ENCODE measurements at regions not wholly inside any gene's neighbourhood (a gene's known extent, or its start where the extent isn't known, plus 50 kb on each side); places are given as distances from the start of the nearest gene placed in this dataset.
A peak's percentile ranks its signal among the peaks of the same experiment; 100 is the strongest.
"Not testable (repeated sequence)": the region's sequence is repeated elsewhere in the genome, so short reads cannot be mapped to it uniquely, and the experiment has no call there.

DNA sequence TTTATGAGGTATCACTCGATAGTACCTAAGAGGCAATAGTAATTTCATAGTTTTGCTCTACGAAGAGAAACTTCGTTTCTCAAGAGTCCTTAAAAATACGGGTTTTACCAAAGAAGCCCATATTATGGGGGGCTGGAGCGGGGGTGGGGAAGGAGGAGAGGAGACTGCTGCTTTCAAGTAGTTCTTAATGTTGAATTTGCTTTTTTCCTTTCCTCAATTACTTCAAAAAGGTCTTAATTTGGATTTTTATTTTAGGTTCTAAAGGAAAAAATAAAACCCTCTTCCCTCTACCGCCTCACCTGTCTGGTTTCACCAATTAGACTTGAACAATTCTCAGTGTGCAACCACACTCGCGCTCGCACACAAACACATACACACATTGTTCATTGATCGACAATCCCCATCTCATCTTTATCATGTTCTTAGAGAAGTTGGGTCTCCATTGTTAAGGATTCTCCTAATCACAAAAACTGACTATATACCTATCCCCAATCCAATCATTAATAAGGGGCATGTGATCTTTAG, 97.2 kb downstream of the HFE start:
- TF ChIP-seq SPI1 (IDR thresholded peaks at IDR 0.05; ENCODE audit: low read depth, low read length) (no peak), TAF1 (IDR thresholded peaks at IDR 0.05; ENCODE audit: low read depth, low read length) (no peak)
- peak; percentile 5 for FAIRE-seq
- no peak for DNase-seq (ENCODE audit: insufficient read length, low spot score)

DNA sequence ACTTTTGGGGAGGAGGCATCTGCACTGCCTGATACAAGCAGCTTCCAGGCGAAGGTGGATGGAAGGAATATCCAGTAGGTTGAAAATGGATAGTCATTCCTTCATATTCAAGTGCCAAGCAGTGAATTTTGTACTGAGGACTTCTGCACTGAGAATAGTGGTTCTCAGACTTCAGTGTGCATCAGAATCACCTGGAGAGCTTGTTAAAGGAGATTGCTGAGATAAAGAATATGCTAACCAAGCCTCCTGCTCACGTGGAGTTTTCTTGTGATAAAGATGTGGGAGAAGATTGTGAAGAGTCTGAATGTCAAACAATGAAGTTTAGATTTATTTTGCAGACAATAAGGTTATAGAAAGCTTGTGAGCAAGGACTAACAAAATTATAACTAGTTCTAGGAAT, 97.8 kb downstream of the HFE start:
- no peak for DNase-seq (ENCODE audit: insufficient read length, low spot score)
- peak; percentile 56 for FAIRE-seq
- no peak for TF ChIP-seq SPI1 (IDR thresholded peaks at IDR 0.05; ENCODE audit: low read depth, low read length)
- TF ChIP-seq TAF1 (IDR thresholded peaks at IDR 0.05; ENCODE audit: low read depth, low read length): no peak

DNA sequence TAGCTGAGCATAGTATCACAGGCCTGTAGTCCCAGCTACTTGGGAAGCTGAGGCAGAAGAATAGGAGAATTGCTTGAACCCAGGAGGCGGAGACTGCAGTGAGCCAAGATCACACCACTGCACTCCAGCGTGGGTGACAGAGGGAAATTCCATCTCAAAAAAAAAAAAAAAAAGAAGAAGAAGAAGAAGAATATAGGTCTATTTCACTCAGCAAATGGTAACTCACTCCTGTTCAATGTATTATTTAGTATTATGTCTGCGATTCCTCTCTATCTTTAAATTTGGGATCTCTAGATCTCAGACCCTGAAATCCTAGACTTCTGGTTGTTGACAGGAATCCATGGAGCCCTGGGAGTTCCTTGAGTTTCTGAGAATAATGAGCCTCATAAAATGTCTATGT, 98.6 kb downstream of the HFE start:
- TF ChIP-seq POU2F2 (IDR thresholded peaks at IDR 0.05; ENCODE audit: low read depth, low read length): no peak

DNA sequence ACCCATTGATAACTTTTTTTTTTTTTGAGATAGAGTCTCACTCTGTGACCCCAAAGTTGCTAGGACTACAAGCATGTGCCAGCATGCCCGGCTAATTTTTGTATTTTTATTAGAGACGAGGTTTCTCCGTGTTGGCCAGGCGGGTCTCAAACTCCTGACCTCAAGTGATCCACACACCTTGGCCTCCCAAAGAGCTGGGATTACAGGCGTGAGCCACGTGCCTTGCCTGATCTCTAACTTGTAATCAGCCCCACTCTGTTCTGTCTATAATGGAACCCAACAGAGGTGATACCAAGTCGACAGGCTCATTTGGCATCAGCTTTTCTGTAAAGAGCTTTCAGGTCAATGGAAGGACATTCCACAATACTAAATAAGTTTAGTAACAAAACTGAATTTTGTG, 99.4 kb downstream of the HFE start:
- no peak for TF ChIP-seq PAX5 (IDR thresholded peaks at IDR 0.05; ENCODE audit: insufficient read depth, low read length, severe bottlenecking)
- DNase-seq (ENCODE audit: insufficient read length, low spot score) (no peak), FAIRE-seq (no peak)

More for the DNA sequence above, 98.6 kb downstream of the HFE start:
- FAIRE-seq: no peak
- DNase-seq (ENCODE audit: insufficient read length, low spot score): no peak

DNA sequence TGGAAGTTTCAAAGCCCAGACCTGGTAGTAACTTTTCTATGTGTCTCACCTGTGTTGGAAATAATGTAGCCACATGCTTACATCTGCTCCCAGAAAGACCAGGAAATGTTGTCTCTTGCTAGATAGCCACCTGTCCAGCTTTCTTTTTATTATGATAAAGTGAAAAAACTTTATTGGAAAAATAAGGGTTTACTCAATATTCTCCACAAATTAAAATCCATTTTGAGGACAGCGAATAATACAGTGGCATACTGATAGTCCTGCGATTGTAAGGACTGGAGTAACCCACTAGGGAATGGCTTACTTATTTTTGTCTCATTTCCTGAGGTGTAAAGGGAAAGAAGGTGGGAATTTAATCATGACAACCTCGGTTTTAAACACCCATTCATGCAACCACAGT, 100.1 kb downstream of the HFE start:
- FAIRE-seq (no peak), DNase-seq (ENCODE audit: insufficient read length, low spot score) (no peak)
- TF ChIP-seq POLR2A (IDR thresholded peaks at IDR 0.05; ENCODE audit: low read depth, low read length) (no peak), POLR2AphosphoS5 (IDR thresholded peaks at IDR 0.05; ENCODE audit: low read depth, low read length) (no peak), SPI1 (IDR thresholded peaks at IDR 0.05; ENCODE audit: low read depth, low read length) (no peak), POU2F2 (IDR thresholded peaks at IDR 0.05; ENCODE audit: low read depth, low read length) (no peak), TAF1 (IDR thresholded peaks at IDR 0.05; ENCODE audit: low read depth, low read length) (no peak), PAX5 (IDR thresholded peaks at IDR 0.05; ENCODE audit: insufficient read depth, low read length, severe bottlenecking) (no peak)

DNA sequence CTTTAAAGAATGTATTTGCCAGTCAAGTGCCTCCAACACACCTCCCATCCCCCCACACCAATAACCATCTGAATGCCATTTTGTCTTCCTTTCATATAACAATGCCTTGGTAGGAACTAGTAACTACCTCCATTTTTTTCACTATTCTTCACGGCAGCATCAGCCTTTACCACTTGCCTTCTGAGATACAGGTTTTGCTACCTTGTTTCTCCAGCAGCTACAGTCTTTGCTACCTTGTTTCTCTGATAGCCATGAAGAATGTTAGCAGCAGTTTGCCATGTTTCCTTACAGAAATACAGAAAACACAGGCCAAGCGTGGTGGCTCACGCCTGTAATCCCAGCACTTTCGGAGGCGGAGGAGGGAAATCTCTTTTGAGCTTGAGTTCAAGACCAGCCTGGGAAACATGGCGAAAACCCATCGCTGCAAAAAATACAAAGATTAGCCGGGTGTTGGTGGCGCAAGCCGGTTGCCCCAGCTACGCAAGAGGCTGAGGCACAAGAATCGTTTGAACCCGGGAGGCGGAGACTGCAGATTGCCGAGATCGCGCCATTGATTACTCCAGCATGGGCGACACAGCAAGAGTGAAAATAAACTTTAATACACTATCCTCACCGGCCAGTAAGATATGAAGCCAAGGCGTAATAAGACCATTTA, 100.9 kb downstream of the HFE start:
- FAIRE-seq (peak; percentile 48), DNase-seq (ENCODE audit: insufficient read length, low spot score) (no peak)
- TF ChIP-seq TAF1 (IDR thresholded peaks at IDR 0.05; ENCODE audit: low read depth, low read length) (no peak), POLR2AphosphoS5 (IDR thresholded peaks at IDR 0.05; ENCODE audit: low read depth, low read length) (no peak), PAX5 (IDR thresholded peaks at IDR 0.05; ENCODE audit: insufficient read depth, low read length, severe bottlenecking) (no peak), POLR2A (IDR thresholded peaks at IDR 0.05; ENCODE audit: low read depth, low read length) (no peak), POU2F2 (IDR thresholded peaks at IDR 0.05; ENCODE audit: low read depth, low read length) (no peak), SPI1 (IDR thresholded peaks at IDR 0.05; ENCODE audit: low read depth, low read length) (no peak)

DNA sequence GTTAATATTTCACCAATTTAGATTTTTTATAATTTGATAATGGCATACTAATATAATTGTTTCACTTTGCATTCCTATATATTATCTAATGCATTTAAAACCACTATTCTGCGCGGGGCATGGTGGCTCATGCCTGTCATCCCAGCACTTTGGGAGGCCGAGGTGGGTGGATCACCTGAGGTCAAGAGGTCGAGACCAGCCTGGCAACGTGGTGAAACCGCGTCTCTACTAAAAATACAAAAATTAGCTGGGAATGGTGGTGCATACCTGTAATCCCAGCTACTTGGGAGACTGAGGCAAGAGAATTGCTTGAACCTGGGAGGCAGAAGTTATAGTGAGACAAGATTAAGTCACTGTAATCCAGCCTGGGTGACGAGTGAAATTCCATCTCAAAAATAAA, 104.3 kb downstream of the HFE start:
- DNase-seq (ENCODE audit: insufficient read length, low spot score); FAIRE-seq: not testable (repeated sequence)

DNA sequence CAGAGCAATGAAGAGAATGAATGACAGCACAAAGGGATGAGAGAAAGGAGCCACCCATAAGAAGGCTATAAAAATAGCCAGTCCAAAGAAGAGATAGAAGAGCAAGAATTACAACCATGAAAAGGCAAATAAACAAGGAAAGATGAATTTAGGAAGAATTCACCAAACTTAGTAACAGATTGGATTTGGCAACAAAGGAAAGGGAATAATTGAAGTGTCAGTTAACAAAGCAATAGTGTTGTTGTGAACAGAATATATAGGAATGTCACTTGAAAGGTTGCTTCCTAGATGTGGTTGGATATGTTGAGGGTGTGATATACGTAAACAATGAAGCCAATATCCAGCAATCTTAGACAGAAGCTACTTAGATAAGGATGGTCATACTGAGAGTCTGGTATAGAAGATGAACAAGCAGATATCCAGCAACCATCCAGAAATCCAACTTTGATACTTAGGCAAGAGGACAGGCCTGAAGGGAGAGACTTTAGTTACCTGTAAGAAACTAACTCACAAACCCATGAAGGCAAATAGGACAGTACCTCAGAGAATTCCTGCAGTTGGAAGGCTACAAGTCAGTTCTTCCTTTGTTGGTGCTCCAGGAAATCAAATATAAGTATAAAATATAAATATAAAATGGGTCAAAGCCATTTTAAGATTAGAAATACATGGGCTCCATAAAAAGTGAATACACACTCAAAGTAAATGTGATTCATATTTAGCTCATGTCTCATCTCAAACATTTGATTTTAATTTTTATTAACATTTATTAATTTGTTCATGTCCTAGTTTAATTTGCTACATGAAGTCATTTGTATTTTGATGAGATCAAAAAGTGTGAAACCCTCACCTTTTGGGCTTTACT, 106.5 kb downstream of the HFE start:
- TF ChIP-seq POU2F2 (IDR thresholded peaks at IDR 0.05; ENCODE audit: low read depth, low read length) (no peak), POLR2AphosphoS5 (IDR thresholded peaks at IDR 0.05; ENCODE audit: low read depth, low read length) (no peak), POLR2A (IDR thresholded peaks at IDR 0.05; ENCODE audit: low read depth, low read length) (no peak), SPI1 (IDR thresholded peaks at IDR 0.05; ENCODE audit: low read depth, low read length) (no peak), TAF1 (IDR thresholded peaks at IDR 0.05; ENCODE audit: low read depth, low read length) (no peak), PAX5 (IDR thresholded peaks at IDR 0.05; ENCODE audit: insufficient read depth, low read length, severe bottlenecking) (no peak)
- DNase-seq (ENCODE audit: insufficient read length, low spot score): no peak
- no peak for FAIRE-seq

DNA sequence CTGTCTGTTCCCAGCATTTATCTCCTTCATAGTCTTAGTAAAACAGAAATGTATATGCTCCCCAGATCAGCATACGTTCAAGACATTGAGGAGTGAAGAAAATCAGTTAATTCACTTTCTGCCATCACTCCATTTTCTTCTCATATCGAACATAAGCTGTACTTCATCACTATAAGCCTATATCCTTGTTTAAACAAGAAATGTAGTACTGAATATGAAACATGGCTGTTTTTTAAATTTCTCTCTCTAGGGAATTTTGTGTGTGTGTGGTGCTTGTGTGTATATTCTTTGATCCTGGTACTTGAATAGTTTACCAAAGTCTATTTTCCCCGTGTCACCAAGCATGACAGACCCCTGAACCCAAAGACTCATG, 107.1 kb downstream of the HFE start:
- no peak for TF ChIP-seq PAX5 (IDR thresholded peaks at IDR 0.05; ENCODE audit: insufficient read depth, low read length, severe bottlenecking)
- TF ChIP-seq TAF1 (IDR thresholded peaks at IDR 0.05; ENCODE audit: low read depth, low read length): no peak
- no peak for TF ChIP-seq POLR2AphosphoS5 (IDR thresholded peaks at IDR 0.05; ENCODE audit: low read depth, low read length)
- DNase-seq (ENCODE audit: insufficient read length, low spot score) (no peak), FAIRE-seq (no peak)

DNA sequence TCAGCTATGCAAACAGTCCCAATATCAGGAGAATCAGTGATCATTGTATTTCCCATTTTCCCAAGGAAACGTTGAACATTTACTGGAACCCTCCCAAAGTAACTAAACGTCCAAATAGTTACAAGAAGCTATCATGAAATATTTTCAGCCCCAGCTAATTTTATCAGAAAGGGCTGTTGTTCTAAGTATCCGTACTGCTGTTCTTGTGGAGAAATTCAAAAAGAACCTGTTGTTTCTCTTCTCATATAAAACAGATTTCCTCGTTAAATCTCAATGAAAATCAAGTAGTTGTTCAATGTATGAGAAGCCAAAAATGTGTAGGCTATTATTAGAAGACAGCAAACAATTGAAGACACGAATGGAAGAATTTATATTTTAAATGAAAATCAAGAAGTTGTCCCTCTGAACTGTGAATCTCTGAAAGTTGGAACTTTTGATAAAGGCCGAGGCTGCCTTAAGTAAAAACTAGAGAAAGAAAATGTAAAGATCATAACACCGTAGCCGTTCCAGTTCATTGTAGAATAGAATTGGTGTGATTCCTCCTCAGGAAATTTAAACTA, 107.7 kb downstream of the HFE start:
- DNase-seq (ENCODE audit: insufficient read length, low spot score) (no peak), FAIRE-seq (no peak)
- TF ChIP-seq POLR2AphosphoS5 (IDR thresholded peaks at IDR 0.05; ENCODE audit: low read depth, low read length) (no peak), SPI1 (IDR thresholded peaks at IDR 0.05; ENCODE audit: low read depth, low read length) (no peak), POLR2A (IDR thresholded peaks at IDR 0.05; ENCODE audit: low read depth, low read length) (no peak)

DNA sequence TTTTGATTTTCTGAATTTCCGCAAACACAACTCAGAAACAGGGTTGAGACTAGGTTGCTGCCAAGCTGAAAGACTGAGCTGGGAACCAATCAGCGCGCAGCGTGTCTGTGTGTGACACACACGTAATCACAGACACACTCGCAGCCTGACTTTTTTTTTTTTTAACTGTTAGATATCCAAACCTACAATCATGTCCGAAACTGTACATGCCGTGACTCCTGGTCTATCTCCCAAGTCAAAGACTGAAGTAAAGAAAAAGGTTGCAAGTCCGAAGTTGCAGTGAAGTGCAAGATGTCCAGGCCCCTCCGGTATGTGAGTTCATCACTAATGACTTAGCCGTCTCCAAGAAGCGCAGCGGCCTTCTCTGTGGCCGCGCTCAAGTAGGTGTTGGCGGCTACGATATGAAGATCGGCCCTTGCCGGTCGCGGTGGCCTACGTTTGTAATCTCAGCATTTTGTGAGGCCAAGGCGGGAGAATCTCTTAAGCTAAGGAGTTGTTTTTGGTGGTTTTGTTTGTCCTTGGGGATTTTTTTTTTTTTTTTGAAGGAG, 108.2 kb downstream of the HFE start:
- FAIRE-seq (no peak), DNase-seq (ENCODE audit: insufficient read length, low spot score) (no peak)
- TF ChIP-seq POLR2A (IDR thresholded peaks at IDR 0.05; ENCODE audit: low read depth, low read length) (peak; percentile 68), PAX5 (IDR thresholded peaks at IDR 0.05; ENCODE audit: insufficient read depth, low read length, severe bottlenecking) (no peak), POLR2AphosphoS5 (IDR thresholded peaks at IDR 0.05; ENCODE audit: low read depth, low read length) (peak; percentile 82)

Measured in GM12891 (cell line).